Right atrium auricular region (tissue), 2 donors: ENCODE measurements at regions not wholly inside any gene's neighbourhood (a gene's known extent, or its start where the extent isn't known, plus 50 kb on each side); places are given as distances from the start of the nearest gene placed in this dataset.

ENCODE experiments used
- DNase-seq: peaks from one replicate; pipeline ENCODE4 v3.0.0-alpha.2; 2019; ENCODE audit warnings: low spot score
- H3K27ac ChIP-seq, 2 donors: fragments of 200-600 bp; sonication (generic); 1 replicate in 1 of 2; 2 replicates in 1 of 2; pipeline ENCODE4 v1.5.1; 2016 to 2019
- H3K27me3 ChIP-seq, 2 donors: fragments of 200-600 bp; sonication (generic); one replicate each; pipeline versions ENCODE4 v1.5.1 to v1.6.0; 2017 to 2019
- H3K36me3 ChIP-seq: fragments of 200-600 bp; sonication (generic); one replicate; pipeline ENCODE4 v1.5.1; 2016
- H3K4me1 ChIP-seq, 2 donors: fragments of 200-600 bp; sonication (generic); one replicate each; pipeline versions ENCODE4 v1.5.1 to v1.6.0; 2017 to 2019
- H3K4me3 ChIP-seq, 2 donors: fragments of 200-600 bp; sonication (generic); 1 replicate in 1 of 2; 2 replicates in 1 of 2; pipeline ENCODE4 v1.5.1; 2017 to 2019; ENCODE audit warnings: mild to moderate bottlenecking in 1 of 2, moderate library complexity in 1 of 2
- H3K9me3 ChIP-seq, 2 donors: fragments of 200-600 bp; sonication (generic); one replicate each; pipeline ENCODE4 v1.5.1; 2019
- TF ChIP-seq, protein P1 (sequence below), 2 donors: fragments of 200-600 bp; sonication (generic); IDR thresholded peaks; one replicate each; pipeline ENCODE4 v1.5.1; 2019; ENCODE audit warnings: antibody characterized with exemption in 2 of 2

DNA sequence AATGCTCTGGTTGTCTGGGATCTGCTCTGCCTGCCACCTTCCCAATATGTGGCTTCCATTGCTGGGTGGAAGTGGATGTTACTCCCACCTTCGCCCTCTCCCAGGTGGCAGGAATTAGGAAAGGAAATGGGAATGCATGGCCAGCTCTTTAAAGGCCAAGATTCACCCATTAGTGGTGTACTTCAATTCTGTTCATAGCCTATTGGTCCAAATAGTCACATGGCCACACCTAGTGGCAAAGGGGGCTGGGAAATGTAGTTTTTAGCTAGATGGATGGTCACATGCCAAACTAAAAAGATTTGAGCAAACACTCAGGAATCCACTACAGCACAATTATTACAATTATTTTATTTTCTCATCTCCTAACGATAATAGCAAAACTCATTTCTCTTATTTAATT, 135.1 kb downstream of the NPY start:
- H3K4me1 ChIP-seq = no peaks in the 10 kb centered on the region
- H3K4me3 ChIP-seq = no peak overlapping the region
- no peaks in the 10 kb centered on the region for H3K36me3 ChIP-seq
- H3K27me3 ChIP-seq = no peaks in the 10 kb centered on the region
- no peaks in the 10 kb centered on the region for H3K9me3 ChIP-seq
- no peak for DNase-seq
- TF ChIP-seq, protein P1, sequence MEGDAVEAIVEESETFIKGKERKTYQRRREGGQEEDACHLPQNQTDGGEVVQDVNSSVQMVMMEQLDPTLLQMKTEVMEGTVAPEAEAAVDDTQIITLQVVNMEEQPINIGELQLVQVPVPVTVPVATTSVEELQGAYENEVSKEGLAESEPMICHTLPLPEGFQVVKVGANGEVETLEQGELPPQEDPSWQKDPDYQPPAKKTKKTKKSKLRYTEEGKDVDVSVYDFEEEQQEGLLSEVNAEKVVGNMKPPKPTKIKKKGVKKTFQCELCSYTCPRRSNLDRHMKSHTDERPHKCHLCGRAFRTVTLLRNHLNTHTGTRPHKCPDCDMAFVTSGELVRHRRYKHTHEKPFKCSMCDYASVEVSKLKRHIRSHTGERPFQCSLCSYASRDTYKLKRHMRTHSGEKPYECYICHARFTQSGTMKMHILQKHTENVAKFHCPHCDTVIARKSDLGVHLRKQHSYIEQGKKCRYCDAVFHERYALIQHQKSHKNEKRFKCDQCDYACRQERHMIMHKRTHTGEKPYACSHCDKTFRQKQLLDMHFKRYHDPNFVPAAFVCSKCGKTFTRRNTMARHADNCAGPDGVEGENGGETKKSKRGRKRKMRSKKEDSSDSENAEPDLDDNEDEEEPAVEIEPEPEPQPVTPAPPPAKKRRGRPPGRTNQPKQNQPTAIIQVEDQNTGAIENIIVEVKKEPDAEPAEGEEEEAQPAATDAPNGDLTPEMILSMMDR (IDR thresholded peaks at IDR 0.05) = no peak
- no peak overlapping the region for H3K27ac ChIP-seq

DNA sequence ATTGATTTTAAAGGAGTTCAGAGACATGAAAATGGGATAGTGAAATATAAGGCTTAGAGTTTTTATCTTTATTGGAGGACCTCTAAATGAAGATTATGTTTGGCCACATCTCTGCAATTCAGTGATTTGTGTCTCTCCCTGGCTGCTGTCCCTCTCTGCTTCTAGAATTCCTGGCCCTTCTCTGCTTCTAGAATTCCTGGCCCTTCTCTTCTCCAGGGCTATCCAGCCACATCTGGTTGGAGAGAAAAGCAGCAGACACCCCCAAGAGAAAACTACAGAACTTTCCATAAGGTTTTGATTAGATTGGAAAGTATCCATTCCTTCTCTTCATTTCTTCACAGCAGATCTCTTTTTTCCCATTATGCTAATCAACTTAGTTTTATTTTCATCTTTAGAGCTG, 135.5 kb downstream of the NPY start:
- Histone ChIP-seq H3K27ac (no peak overlapping the region), H3K4me1 (no peaks in the 10 kb centered on the region), H3K27me3 (no peaks in the 10 kb centered on the region), H3K4me3 (no peak overlapping the region), H3K9me3 (no peaks in the 10 kb centered on the region), H3K36me3 (no peaks in the 10 kb centered on the region)
- TF ChIP-seq, protein P1 (IDR thresholded peaks at IDR 0.05) = no peak
- no peak for DNase-seq

DNA sequence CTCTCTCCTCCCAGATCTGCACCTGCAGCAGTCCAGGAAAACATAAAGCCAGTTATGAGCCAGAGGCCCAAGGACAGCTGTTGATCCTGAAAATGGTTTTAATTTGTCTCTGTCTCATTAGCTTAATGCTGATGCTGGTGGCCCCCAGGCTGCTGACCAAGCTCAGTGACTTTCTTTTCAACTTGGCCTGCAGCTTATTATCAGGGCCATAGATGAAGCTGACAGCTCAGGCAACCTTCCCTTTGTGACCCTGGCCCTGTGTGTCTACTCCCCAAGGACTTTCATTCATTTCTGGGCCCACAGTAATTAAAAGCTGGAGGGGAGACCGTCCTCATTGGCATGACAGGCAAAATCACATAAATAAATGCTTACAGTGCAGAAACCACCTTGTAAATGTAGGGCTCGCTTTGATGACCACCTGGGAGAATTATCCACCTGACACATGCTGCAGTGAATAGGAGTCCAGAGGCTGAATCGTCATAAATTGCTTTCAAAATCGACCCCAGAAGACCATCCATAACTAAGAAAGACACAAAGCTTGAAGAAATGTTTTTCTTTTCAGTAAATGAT, 138.5 kb downstream of the NPY start:
- Histone ChIP-seq H3K36me3 (no peaks in the 10 kb centered on the region), H3K27ac (no peak overlapping the region), H3K4me3 (no peak overlapping the region), H3K9me3 (no peaks in the 10 kb centered on the region), H3K4me1 (no peaks in the 10 kb centered on the region), H3K27me3 (no peaks in the 10 kb centered on the region)
- TF ChIP-seq, protein P1 (IDR thresholded peaks at IDR 0.05) = no peak
- DNase-seq = no peak

DNA sequence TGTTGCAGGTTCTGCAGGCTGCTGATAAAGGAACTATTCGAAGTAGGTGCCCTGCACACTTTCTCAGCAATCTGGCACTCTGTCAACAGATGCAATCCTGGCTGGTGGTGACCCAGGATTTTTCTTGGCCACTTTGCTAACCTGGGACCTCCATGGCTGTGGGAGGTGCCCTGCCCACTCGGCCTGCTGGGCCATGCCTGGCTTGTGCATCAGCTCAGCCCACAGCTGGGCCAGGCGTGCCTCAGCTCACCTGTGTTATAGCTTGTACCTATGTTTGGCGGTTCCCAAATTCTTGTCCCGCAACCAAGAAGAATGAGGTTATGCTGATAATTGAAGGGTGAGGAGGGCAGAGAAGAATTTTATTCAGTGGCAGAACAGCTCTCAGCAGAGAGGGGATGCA, 141.7 kb downstream of the NPY start:
- no peaks in the 10 kb centered on the region for H3K36me3 ChIP-seq
- no peaks in the 10 kb centered on the region for H3K27me3 ChIP-seq
- TF ChIP-seq, protein P1 (IDR thresholded peaks at IDR 0.05) = no peak
- no peak overlapping the region for H3K4me3 ChIP-seq
- DNase-seq = no peak
- H3K9me3 ChIP-seq = no peaks in the 10 kb centered on the region
- H3K27ac ChIP-seq = no peak overlapping the region
- no peaks in the 10 kb centered on the region for H3K4me1 ChIP-seq

DNA sequence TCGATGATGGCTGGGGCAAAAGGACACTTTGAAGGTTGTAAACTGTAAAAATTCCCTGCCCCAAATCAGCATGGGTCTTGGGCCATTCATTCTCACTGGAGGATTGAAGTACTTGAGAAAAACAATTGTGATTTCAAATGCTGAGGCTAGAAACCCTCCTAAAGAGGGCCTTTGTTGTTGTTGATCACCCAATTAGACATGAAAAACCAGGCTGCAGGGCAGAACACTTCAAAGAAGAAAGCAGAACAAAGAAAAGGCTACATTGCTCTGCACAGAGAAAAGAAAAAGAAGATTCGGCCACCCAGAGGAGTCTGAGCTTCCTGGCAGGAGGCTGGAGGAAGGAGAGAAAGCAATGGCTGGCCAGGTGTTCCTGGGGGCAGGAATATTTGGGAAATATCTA, 143.1 kb downstream of the NPY start:
- H3K27ac ChIP-seq = no peak overlapping the region
- H3K4me1 ChIP-seq = no peaks in the 10 kb centered on the region
- no peaks in the 10 kb centered on the region for H3K36me3 ChIP-seq
- DNase-seq = no peak
- no peak overlapping the region for H3K4me3 ChIP-seq
- no peaks in the 10 kb centered on the region for H3K9me3 ChIP-seq
- no peaks in the 10 kb centered on the region for H3K27me3 ChIP-seq
- TF ChIP-seq, protein P1 (IDR thresholded peaks at IDR 0.05) = no peak

DNA sequence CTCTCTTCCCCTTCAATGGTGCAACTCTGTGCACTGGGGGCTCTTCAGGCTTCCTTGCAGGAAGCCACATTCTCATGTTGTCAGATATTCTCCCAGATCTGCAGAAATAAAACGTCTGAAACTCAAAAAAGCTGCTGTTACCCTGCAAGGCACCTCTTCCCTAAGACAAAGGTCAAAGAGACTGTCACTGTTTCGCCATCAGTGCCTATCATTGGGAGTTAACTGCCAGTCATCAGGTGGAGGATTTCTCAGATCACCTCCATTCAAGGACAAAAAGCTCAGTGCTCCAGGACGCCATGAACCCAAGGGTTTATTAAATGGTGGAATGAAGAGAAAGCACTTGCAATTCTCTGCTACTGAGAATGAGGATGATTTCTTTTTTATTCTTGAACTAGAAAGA, 144.6 kb upstream of the PALS2 start:
- no peaks in the 10 kb centered on the region for H3K36me3 ChIP-seq
- no peak overlapping the region for H3K4me3 ChIP-seq
- no peak overlapping the region for H3K27ac ChIP-seq
- H3K4me1 ChIP-seq = no peaks in the 10 kb centered on the region
- no peaks in the 10 kb centered on the region for H3K27me3 ChIP-seq
- H3K9me3 ChIP-seq = no peaks in the 10 kb centered on the region
- DNase-seq = no peak
- TF ChIP-seq, protein P1 (IDR thresholded peaks at IDR 0.05) = no peak
